Naive thymus-derived CD4-positive, alpha-beta T cell (primary cell): ENCODE measurements at regions not wholly inside any gene's neighbourhood (a gene's known extent, or its start where the extent isn't known, plus 50 kb on each side); places are given as distances from the start of the nearest gene placed in this dataset.
A peak's percentile ranks its signal among the peaks of the same experiment; 100 is the strongest.

Experiments used
- ATAC-seq: fragments of 150-1000 bp; cut with Tn5 transposase; 2 replicates; pipeline ENCODE4 v1.10.0; 2021; ENCODE audit warnings: mild to moderate bottlenecking, moderate library complexity
- CTCF ChIA-PET: fragments of 350-600 bp; sonication (Branson Sonifier 250); formaldehyde crosslinking; loops from one replicate; lab custom pipeline; 2021; ENCODE audit warnings: antibody characterized with exemption; lab: Charles Lee
- POLR2A ChIA-PET: fragments of 350-600 bp; sonication (Branson Sonifier 250); formaldehyde crosslinking; loops from one replicate; lab custom pipeline; 2021; ENCODE audit warnings: antibody characterized with exemption, inconsistent platforms; lab: Charles Lee
- DNase-seq, 9 donors: peaks; one replicate each; pipeline versions ENCODE4 v3.0.0 to v3.0.0-alpha.2; 2020 to 2022; ENCODE audit warnings: mixed read lengths in 1 of 9
- H3K27ac ChIP-seq: one replicate; pipeline ENCODE4 v1.7.0; 2013; ENCODE audit warnings: mild to moderate bottlenecking, low read depth, low read length, moderate library complexity
- H3K27me3 ChIP-seq, 2 donors: one replicate each; pipeline ENCODE4 v1.7.0; 2013; ENCODE audit warnings: low read length in 2 of 2, mild to moderate bottlenecking in 2 of 2, moderate library complexity in 2 of 2; ENCODE audit not compliant: control insufficient read depth in 2 of 2, insufficient read depth in 2 of 2
- H3K36me3 ChIP-seq, 3 experiments: 1 replicate in 2 of 3; 2 replicates in 1 of 3; pipeline ENCODE4 v1.7.0; 2013; ENCODE audit warnings: low read length in 3 of 3, mild to moderate bottlenecking in 3 of 3, moderate library complexity in 1 of 3; ENCODE audit not compliant: insufficient read depth in 3 of 3, control insufficient read depth in 2 of 3
- H3K4me1 ChIP-seq, 2 donors: one replicate each; pipeline ENCODE4 v1.7.0; 2013; ENCODE audit warnings: low read length in 2 of 2, mild to moderate bottlenecking in 2 of 2, moderate library complexity in 1 of 2; ENCODE audit not compliant: control insufficient read depth in 2 of 2, insufficient read depth in 2 of 2
- H3K4me3 ChIP-seq: 2 replicates; pipeline ENCODE4 v1.7.0; 2013; ENCODE audit warnings: mild to moderate bottlenecking, low read length
- H3K9me3 ChIP-seq, 3 experiments: 1 replicate in 2 of 3; 2 replicates in 1 of 3; pipeline ENCODE4 v1.7.0; 2013; ENCODE audit warnings: low read length in 3 of 3; ENCODE audit not compliant: control insufficient read depth in 2 of 3
- H3K27ac Mint-ChIP-seq, 9 donors: one replicate each; pipeline ENCODE4 v1.8.0; 2020 to 2022; ENCODE audit warnings: mixed read lengths in 9 of 9, mild to moderate bottlenecking in 8 of 9, moderate library complexity in 5 of 9, inconsistent platforms in 2 of 9
- H3K27me3 Mint-ChIP-seq, 5 donors: one replicate each; pipeline ENCODE4 v1.8.0; 2021 to 2022; ENCODE audit warnings: mixed read lengths in 5 of 5, mild to moderate bottlenecking in 1 of 5
- H3K36me3 Mint-ChIP-seq, 5 donors: one replicate each; pipeline ENCODE4 v1.8.0; 2020 to 2022; ENCODE audit warnings: mixed read lengths in 5 of 5, mild to moderate bottlenecking in 3 of 5, inconsistent platforms in 1 of 5
- H3K4me1 Mint-ChIP-seq, 7 donors: one replicate each; pipeline ENCODE4 v1.8.0; 2020 to 2022; ENCODE audit warnings: mixed read lengths in 7 of 7, mild to moderate bottlenecking in 3 of 7, inconsistent platforms in 1 of 7
- H3K4me3 Mint-ChIP-seq, 10 donors: one replicate each; pipeline ENCODE4 v1.8.0; 2020 to 2022; ENCODE audit warnings: mild to moderate bottlenecking in 10 of 10, mixed read lengths in 10 of 10, moderate library complexity in 6 of 10, inconsistent platforms in 2 of 10
- H3K9me3 Mint-ChIP-seq, 11 donors: one replicate each; pipeline ENCODE4 v1.8.0; 2020 to 2022; ENCODE audit warnings: mixed read lengths in 11 of 11, mild to moderate bottlenecking in 4 of 11, inconsistent platforms in 1 of 11, moderate library complexity in 1 of 11
- intact Hi-C, 2 donors: fragments of 100-400 bp; cut with micrococcal nuclease; formaldehyde crosslinking; loops; one replicate each; pipeline ENCODE4 v1.15.1; 2023

GRCh38 chr9:134551176-134551575 is 90.4 kb upstream of the COL5A1 start:
- intact Hi-C loops = no loop called here
- ATAC-seq = no peak
- H3K4me3 ChIP-seq = no peak overlapping the region
- no peak overlapping the region for H3K27ac Mint-ChIP-seq
- no peak overlapping the region for H3K27ac ChIP-seq
- ChIA-PET CTCF (interaction anchor here (0.6 kb wide), 1 partner anchor 119 kb away, joined by 4 read pairs; no protein-coding TSS in a partner anchor), POLR2A (no interaction called here)
- no peaks in the 10 kb centered on the region for H3K36me3 ChIP-seq
- H3K4me3 Mint-ChIP-seq = no peak overlapping the region
- no peaks in the 10 kb centered on the region for H3K4me1 ChIP-seq
- peaks cover 0 to 8% (median 5%) of the 10 kb centered on the region in 11 donors for H3K9me3 Mint-ChIP-seq
- peaks cover 2 to 35% (median 6%) of the 10 kb centered on the region in 5 donors for H3K27me3 Mint-ChIP-seq
- H3K4me1 Mint-ChIP-seq = no peaks in the 10 kb centered on the region
- no peak for DNase-seq
- H3K27me3 ChIP-seq = no peaks in the 10 kb centered on the region
- peaks cover 0 to 8% (median 0%) of the 10 kb centered on the region in 3 experiments for H3K9me3 ChIP-seq
- peaks cover 0 to 5% (median 0%) of the 10 kb centered on the region in 5 donors for H3K36me3 Mint-ChIP-seq

GRCh38 chr9:134551644-134552348 is 89.8 kb upstream of the COL5A1 start:
- ChIA-PET CTCF (interaction anchor here (0.6 kb wide), 1 partner anchor 120 kb away, joined by 4 read pairs; no protein-coding TSS in a partner anchor), POLR2A (no interaction called here)
- ATAC-seq = peak; percentile 32
- H3K36me3 ChIP-seq = no peaks in the 10 kb centered on the region
- DNase-seq = no peak
- Mint-ChIP-seq H3K27me3 (peaks cover 2 to 33% (median 6%) of the 10 kb centered on the region in 5 donors), H3K4me1 (no peaks in the 10 kb centered on the region), H3K36me3 (peaks cover 0 to 5% (median 0%) of the 10 kb centered on the region in 5 donors), H3K4me3 (no peak overlapping the region), H3K9me3 (peaks cover 0 to 8% (median 5%) of the 10 kb centered on the region in 11 donors), H3K27ac (no peak overlapping the region)
- intact Hi-C loops = no loop called here
- no peaks in the 10 kb centered on the region for H3K4me1 ChIP-seq
- no peak overlapping the region for H3K27ac ChIP-seq
- H3K27me3 ChIP-seq = no peaks in the 10 kb centered on the region
- H3K9me3 ChIP-seq = peaks cover 0 to 8% (median 0%) of the 10 kb centered on the region in 3 experiments
- H3K4me3 ChIP-seq = no peak overlapping the region

GRCh38 chr9:134552349-134552990 is 89.1 kb upstream of the COL5A1 start:
- H3K9me3 ChIP-seq = peaks cover 0 to 8% (median 0%) of the 10 kb centered on the region in 3 experiments
- H3K27me3 ChIP-seq = no peaks in the 10 kb centered on the region
- ATAC-seq = no peak
- no peaks in the 10 kb centered on the region for H3K36me3 ChIP-seq
- ChIA-PET CTCF (no interaction called here), POLR2A (no interaction called here)
- Mint-ChIP-seq H3K4me3 (no peak overlapping the region), H3K9me3 (peaks cover 0 to 8% (median 5%) of the 10 kb centered on the region in 11 donors), H3K27me3 (peaks cover 2 to 33% (median 6%) of the 10 kb centered on the region in 5 donors), H3K36me3 (peaks cover 0 to 5% (median 0%) of the 10 kb centered on the region in 5 donors), H3K27ac (no peak overlapping the region), H3K4me1 (no peaks in the 10 kb centered on the region)
- no peaks in the 10 kb centered on the region for H3K4me1 ChIP-seq
- intact Hi-C loops = no loop called here
- H3K27ac ChIP-seq = no peak overlapping the region
- no peak for DNase-seq
- H3K4me3 ChIP-seq = no peak overlapping the region

GRCh38 chr9:134553061-134553891 is 88.3 kb upstream of the COL5A1 start:
- Mint-ChIP-seq H3K36me3 (peaks cover 0 to 5% (median 0%) of the 10 kb centered on the region in 5 donors), H3K9me3 (peaks cover 0 to 8% (median 4%) of the 10 kb centered on the region in 11 donors), H3K4me3 (no peak overlapping the region), H3K27me3 (peaks cover 2 to 32% (median 6%) of the 10 kb centered on the region in 5 donors), H3K27ac (no peak overlapping the region), H3K4me1 (no peaks in the 10 kb centered on the region)
- H3K27ac ChIP-seq = no peak overlapping the region
- H3K9me3 ChIP-seq = peaks cover 0 to 8% (median 0%) of the 10 kb centered on the region in 3 experiments
- H3K27me3 ChIP-seq = no peaks in the 10 kb centered on the region
- H3K36me3 ChIP-seq = no peaks in the 10 kb centered on the region
- no peak overlapping the region for H3K4me3 ChIP-seq
- CTCF ChIA-PET = no interaction called here
- no peaks in the 10 kb centered on the region for H3K4me1 ChIP-seq
- DNase-seq (no peak), ATAC-seq (no peak)
- POLR2A ChIA-PET = no interaction called here
- intact Hi-C loops = no loop called here

GRCh38 chr9:134553996-134554372 is 87.6 kb upstream of the COL5A1 start:
- Histone ChIP-seq H3K4me1 (no peaks in the 10 kb centered on the region), H3K36me3 (no peaks in the 10 kb centered on the region), H3K27ac (no peak overlapping the region), H3K27me3 (no peaks in the 10 kb centered on the region), H3K4me3 (no peak overlapping the region), H3K9me3 (peaks cover 0 to 8% (median 0%) of the 10 kb centered on the region in 3 experiments)
- Mint-ChIP-seq H3K9me3 (peaks cover 0 to 8% (median 4%) of the 10 kb centered on the region in 11 donors), H3K36me3 (peaks cover 0 to 5% (median 0%) of the 10 kb centered on the region in 5 donors), H3K4me1 (no peaks in the 10 kb centered on the region), H3K27me3 (peaks cover 2 to 36% (median 6%) of the 10 kb centered on the region in 5 donors), H3K4me3 (no peak overlapping the region), H3K27ac (no peak overlapping the region)
- DNase-seq = no peak
- POLR2A ChIA-PET = no interaction called here
- intact Hi-C loops = no loop called here
- CTCF ChIA-PET = no interaction called here
- no peak for ATAC-seq

GRCh38 chr9:134554373-134555093 is 87.1 kb upstream of the COL5A1 start:
- Mint-ChIP-seq H3K27me3 (peaks cover 2 to 42% (median 6%) of the 10 kb centered on the region in 5 donors), H3K27ac (no peak overlapping the region), H3K4me1 (no peaks in the 10 kb centered on the region), H3K9me3 (peaks cover 0 to 8% (median 4%) of the 10 kb centered on the region in 11 donors), H3K4me3 (no peak overlapping the region), H3K36me3 (peaks cover 0 to 5% (median 0%) of the 10 kb centered on the region in 5 donors)
- H3K27ac ChIP-seq = no peak overlapping the region
- no peaks in the 10 kb centered on the region for H3K4me1 ChIP-seq
- CTCF ChIA-PET = no interaction called here
- POLR2A ChIA-PET = no interaction called here
- no peaks in the 10 kb centered on the region for H3K36me3 ChIP-seq
- H3K9me3 ChIP-seq = peaks cover 0 to 8% (median 0%) of the 10 kb centered on the region in 3 experiments
- H3K27me3 ChIP-seq = no peaks in the 10 kb centered on the region
- intact Hi-C loops = no loop called here
- DNase-seq (no peak), ATAC-seq (no peak)
- no peak overlapping the region for H3K4me3 ChIP-seq
